ENCODE measurements at regions not wholly inside any gene's neighbourhood (a gene's known extent, or its start where the extent isn't known, plus 50 kb on each side); places are given as distances from the start of the nearest gene placed in this dataset.

DNA sequence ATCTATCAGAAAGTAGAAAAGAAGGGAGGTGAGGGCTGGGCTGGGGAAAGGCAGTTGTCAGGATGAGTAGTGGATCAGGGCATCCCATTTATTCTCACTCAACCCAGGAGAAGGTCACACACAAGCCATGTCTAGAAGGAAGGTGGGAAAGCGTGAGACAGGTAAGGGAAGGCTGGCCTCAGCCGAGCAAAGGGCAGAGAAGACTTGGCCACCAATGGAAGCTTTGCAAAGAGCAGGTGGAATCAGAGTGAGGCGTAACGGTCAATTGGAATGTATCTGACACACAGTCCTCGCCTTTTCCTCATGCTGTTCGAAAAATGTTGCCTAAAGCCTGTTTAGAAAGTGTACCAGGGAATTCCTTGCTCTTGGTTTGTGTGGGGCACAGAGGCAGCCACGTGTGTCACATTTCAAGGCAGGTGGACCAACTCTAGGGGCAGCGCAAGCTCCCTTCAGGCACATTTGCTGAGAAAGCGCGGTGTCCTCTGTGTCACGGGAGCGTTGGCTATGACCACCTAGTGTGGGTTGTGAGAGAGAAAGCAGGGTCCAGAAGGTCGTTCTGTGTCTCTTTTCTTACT lies 118.8 kb upstream of the SPATA13 start:
- TF ChIP-seq, protein P1, sequence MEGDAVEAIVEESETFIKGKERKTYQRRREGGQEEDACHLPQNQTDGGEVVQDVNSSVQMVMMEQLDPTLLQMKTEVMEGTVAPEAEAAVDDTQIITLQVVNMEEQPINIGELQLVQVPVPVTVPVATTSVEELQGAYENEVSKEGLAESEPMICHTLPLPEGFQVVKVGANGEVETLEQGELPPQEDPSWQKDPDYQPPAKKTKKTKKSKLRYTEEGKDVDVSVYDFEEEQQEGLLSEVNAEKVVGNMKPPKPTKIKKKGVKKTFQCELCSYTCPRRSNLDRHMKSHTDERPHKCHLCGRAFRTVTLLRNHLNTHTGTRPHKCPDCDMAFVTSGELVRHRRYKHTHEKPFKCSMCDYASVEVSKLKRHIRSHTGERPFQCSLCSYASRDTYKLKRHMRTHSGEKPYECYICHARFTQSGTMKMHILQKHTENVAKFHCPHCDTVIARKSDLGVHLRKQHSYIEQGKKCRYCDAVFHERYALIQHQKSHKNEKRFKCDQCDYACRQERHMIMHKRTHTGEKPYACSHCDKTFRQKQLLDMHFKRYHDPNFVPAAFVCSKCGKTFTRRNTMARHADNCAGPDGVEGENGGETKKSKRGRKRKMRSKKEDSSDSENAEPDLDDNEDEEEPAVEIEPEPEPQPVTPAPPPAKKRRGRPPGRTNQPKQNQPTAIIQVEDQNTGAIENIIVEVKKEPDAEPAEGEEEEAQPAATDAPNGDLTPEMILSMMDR (IDR thresholded peaks at IDR 0.05) = no peak
- TF ChIP-seq, protein P2, sequence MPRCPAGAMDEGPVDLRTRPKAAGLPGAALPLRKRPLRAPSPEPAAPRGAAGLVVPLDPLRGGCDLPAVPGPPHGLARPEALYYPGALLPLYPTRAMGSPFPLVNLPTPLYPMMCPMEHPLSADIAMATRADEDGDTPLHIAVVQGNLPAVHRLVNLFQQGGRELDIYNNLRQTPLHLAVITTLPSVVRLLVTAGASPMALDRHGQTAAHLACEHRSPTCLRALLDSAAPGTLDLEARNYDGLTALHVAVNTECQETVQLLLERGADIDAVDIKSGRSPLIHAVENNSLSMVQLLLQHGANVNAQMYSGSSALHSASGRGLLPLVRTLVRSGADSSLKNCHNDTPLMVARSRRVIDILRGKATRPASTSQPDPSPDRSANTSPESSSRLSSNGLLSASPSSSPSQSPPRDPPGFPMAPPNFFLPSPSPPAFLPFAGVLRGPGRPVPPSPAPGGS (IDR thresholded peaks at IDR 0.05) = no peak
